C4-2B (cell line): ENCODE measurements at regions not wholly inside any gene's neighbourhood (a gene's known extent, or its start where the extent isn't known, plus 50 kb on each side); places are given as distances from the start of the nearest gene placed in this dataset.

Experiments used
- CTCF ChIP-seq: fragments of 450-650 bp; conservative IDR thresholded peaks from 2 replicates; pipeline ENCODE4 v1.5.1; 2017; ENCODE audit warnings: mild to moderate bottlenecking
- ZFX ChIP-seq: fragments of 450-650 bp; IDR thresholded peaks from 2 replicates; pipeline ENCODE4 v1.6.1; 2017

GRCh38 chr10:106185951-106186350, 978.6 kb downstream of the SORCS1 start:
- TF ChIP-seq CTCF: no peak
- TF ChIP-seq ZFX: no peak
